Ascending aorta (tissue), 2 donors: ENCODE measurements at regions not wholly inside any gene's neighbourhood (a gene's known extent, or its start where the extent isn't known, plus 50 kb on each side); places are given as distances from the start of the nearest gene placed in this dataset.

ENCODE experiments used
- DNase-seq, 2 donors: peaks; one replicate each; pipeline ENCODE4 v3.0.0-alpha.2; 2019; ENCODE audit warnings: low spot score in 2 of 2
- H3K27ac ChIP-seq, 2 donors: fragments of 200-600 bp; sonication (generic); one replicate each; pipeline ENCODE4 v1.5.1; 2016 to 2017; ENCODE audit warnings: mild to moderate bottlenecking in 1 of 2
- H3K27me3 ChIP-seq: fragments of 200-600 bp; sonication (generic); one replicate; pipeline ENCODE4 v1.5.1; 2017
- H3K36me3 ChIP-seq, 2 donors: fragments of 200-600 bp; sonication (generic); one replicate each; pipeline ENCODE4 v1.5.1; 2016
- H3K4me1 ChIP-seq, 2 donors: fragments of 200-600 bp; sonication (generic); one replicate each; pipeline ENCODE4 v1.5.1; 2016 to 2017; ENCODE audit warnings: mild to moderate bottlenecking in 1 of 2
- H3K4me3 ChIP-seq, 2 donors: fragments of 200-600 bp; sonication (generic); one replicate each; pipeline ENCODE4 v1.5.1; 2016 to 2017; ENCODE audit warnings: mild to moderate bottlenecking in 1 of 2
- H3K9me3 ChIP-seq, 2 donors: fragments of 200-600 bp; sonication (generic); one replicate each; pipeline ENCODE4 v1.5.1; 2016
- CTCF ChIP-seq, 3 experiments: fragments of 200-600 bp in 2 of 3; fragments of 450-650 bp in 1 of 3; sonication (generic) in 2 of 3; IDR thresholded peaks; one replicate each; pipeline ENCODE4 v1.5.1; 2016 to 2019; ENCODE audit warnings: antibody characterized with exemption in 3 of 3, mild to moderate bottlenecking in 1 of 3, moderate library complexity in 1 of 3
- intact Hi-C: fragments of 100-400 bp; cut with DNase I; formaldehyde crosslinking; loops from one replicate; pipeline ENCODE4 v1.15.1; 2023

GRCh38 chr11:28545536-28545935 lies 437.3 kb downstream of the METTL15 start:
- no peak for TF ChIP-seq CTCF (IDR thresholded peaks at IDR 0.05)
- Histone ChIP-seq H3K9me3 (no peaks in the 10 kb centered on the region), H3K27ac (no peak overlapping the region), H3K36me3 (no peaks in the 10 kb centered on the region), H3K4me3 (no peak overlapping the region), H3K4me1 (no peaks in the 10 kb centered on the region), H3K27me3 (no peaks in the 10 kb centered on the region)
- DNase-seq: no peak
- intact Hi-C loops: no loop called here

- no peaks in the 10 kb centered on the region for H3K9me3 ChIP-seq
- no peak for TF ChIP-seq CTCF (IDR thresholded peaks at IDR 0.05)
- intact Hi-C loops: no loop called here
Observed at GRCh38 chr11:28542561-28542960, 434.4 kb downstream of the METTL15 start.

GRCh38 chr11:28539239-28540030 lies 431.2 kb downstream of the METTL15 start:
- intact Hi-C loops: no loop called here
- Histone ChIP-seq H3K27ac (no peak overlapping the region), H3K36me3 (no peaks in the 10 kb centered on the region), H3K4me1 (no peaks in the 10 kb centered on the region), H3K9me3 (no peaks in the 10 kb centered on the region), H3K27me3 (no peaks in the 10 kb centered on the region), H3K4me3 (no peak overlapping the region)
- DNase-seq: no peak
- no peak for TF ChIP-seq CTCF (IDR thresholded peaks at IDR 0.05)

More at GRCh38 chr11:28542561-28542960, 434.4 kb downstream of the METTL15 start:
- Histone ChIP-seq H3K4me3 (no peak overlapping the region), H3K36me3 (no peaks in the 10 kb centered on the region), H3K27me3 (no peaks in the 10 kb centered on the region), H3K27ac (no peak overlapping the region), H3K4me1 (no peaks in the 10 kb centered on the region)
- no peak for DNase-seq

GRCh38 chr11:28537822-28538221 lies 429.6 kb downstream of the METTL15 start:
- Histone ChIP-seq H3K27ac (no peak overlapping the region), H3K36me3 (no peaks in the 10 kb centered on the region), H3K9me3 (no peaks in the 10 kb centered on the region), H3K4me3 (no peak overlapping the region), H3K4me1 (no peaks in the 10 kb centered on the region), H3K27me3 (no peaks in the 10 kb centered on the region)
- no peak for DNase-seq
- TF ChIP-seq CTCF (IDR thresholded peaks at IDR 0.05): no peak
- intact Hi-C loops: no loop called here

- Histone ChIP-seq H3K27ac (no peak overlapping the region), H3K4me3 (no peak overlapping the region), H3K9me3 (no peaks in the 10 kb centered on the region), H3K4me1 (no peaks in the 10 kb centered on the region), H3K36me3 (no peaks in the 10 kb centered on the region), H3K27me3 (no peaks in the 10 kb centered on the region)
- TF ChIP-seq CTCF (IDR thresholded peaks at IDR 0.05): no peak
- intact Hi-C loops: no loop called here
- no peak for DNase-seq
Observed at GRCh38 chr11:28536504-28537267, 428.5 kb downstream of the METTL15 start.
